ENCODE measurements at regions not wholly inside any gene's neighbourhood (a gene's known extent, or its start where the extent isn't known, plus 50 kb on each side); places are given as distances from the start of the nearest gene placed in this dataset.

- TF ChIP-seq CTCF (IDR thresholded peaks at IDR 0.05) (no peak), POLR2A (IDR thresholded peaks at IDR 0.05) (no peak)
- intact Hi-C loops (cut with DNase I): loop anchor here in 6 of 10 donors (5.0 to 10.0 kb wide), 6 partner anchors 53 to 106 kb away; no protein-coding TSS in a partner anchor
- H3K4me3 ChIP-seq: no peak overlapping the region
- WGBS, 4 donors: 83 to 91% (median 87%) methylated on average over 2 of the region's 2 CpGs
- H3K36me3 ChIP-seq: no peaks in the 10 kb centered on the region
- no peak overlapping the region for H3K27ac ChIP-seq
- ATAC-seq (no peak), DNase-seq (no peak)
- H3K4me1 ChIP-seq: peaks cover 0 to 19% (median 6%) of the 10 kb centered on the region in 12 donors
- peaks cover 0 to 17% (median 0%) of the 10 kb centered on the region in 12 donors for H3K9me3 ChIP-seq
- no peaks in the 10 kb centered on the region for H3K27me3 ChIP-seq
Observed at GRCh38 chr21:16530656-16531055, 800.9 kb downstream of the USP25 start.

DNA sequence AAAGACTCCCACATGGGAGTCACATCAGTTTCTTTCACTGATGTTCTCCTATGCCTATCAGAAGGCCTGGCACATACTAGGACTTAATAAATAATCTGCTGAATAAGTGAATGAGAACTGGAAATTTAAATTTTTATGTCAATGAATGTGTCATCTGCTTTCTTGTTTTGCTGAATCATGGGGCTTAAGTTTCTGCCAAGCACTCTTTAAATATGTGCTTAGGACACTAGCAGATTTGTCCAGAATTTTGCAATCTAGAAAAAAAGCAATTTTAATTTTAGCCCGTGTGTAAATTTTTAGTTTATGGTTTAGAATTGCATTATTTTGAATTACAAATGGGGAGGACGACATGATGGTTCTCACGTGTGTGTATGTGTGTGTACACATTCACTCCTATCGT, 803.1 kb downstream of the USP25 start:
- Histone ChIP-seq H3K27ac (peak overlapping the region in 10 of 12 donors; percentile 27 to 92 (median 82)), H3K4me1 (peaks cover 0 to 23% (median 8%) of the 10 kb centered on the region in 12 donors), H3K36me3 (no peaks in the 10 kb centered on the region), H3K9me3 (peaks cover 0 to 16% (median 0%) of the 10 kb centered on the region in 12 donors), H3K4me3 (no peak overlapping the region), H3K27me3 (no peaks in the 10 kb centered on the region)
- DNase-seq: no peak
- 54 to 64% (median 57%) methylated on average over 4 of the region's 4 CpGs for WGBS, 4 donors
- intact Hi-C loops (cut with DNase I): loop anchor here in 6 of 10 donors (5.0 to 10.0 kb wide), 6 partner anchors 52 to 108 kb away; no protein-coding TSS in a partner anchor
- ATAC-seq: no peak
- TF ChIP-seq POLR2A (IDR thresholded peaks at IDR 0.05): no peak
- no peak for TF ChIP-seq CTCF (IDR thresholded peaks at IDR 0.05)

DNA sequence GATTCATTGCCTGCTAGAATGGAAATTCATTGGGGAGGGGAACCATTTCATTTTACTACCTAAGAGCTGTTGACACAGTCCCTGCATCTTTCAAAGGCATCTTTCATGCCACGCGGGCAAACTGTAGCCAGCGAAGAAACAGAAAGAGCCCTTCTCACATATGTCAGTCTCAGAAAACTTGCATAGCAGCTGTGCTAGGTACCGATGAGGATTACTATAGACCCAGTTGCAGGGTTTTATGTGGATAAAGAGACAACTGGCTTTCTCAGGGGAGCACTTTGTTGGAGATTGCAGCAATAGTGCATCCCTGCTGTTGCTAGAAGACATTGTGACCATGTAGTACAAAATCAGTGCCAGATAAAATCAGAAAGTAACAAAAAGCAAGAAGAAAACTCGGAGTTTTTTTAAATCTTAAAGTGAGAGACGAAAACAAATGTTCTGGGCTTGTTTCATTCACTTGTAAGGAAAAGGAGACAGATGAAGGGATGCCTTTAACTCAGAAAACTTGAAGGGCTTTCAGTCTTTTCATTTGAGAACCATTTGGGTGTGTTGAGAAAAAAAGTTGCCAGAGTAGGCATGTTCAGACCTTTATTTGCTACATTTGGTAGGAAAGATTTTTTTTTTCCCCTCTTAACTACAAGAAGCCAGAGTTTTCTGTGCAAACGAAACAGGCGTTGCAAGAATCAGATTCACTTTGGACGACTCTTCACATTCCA, 804.1 kb downstream of the USP25 start:
- Histone ChIP-seq H3K36me3 (no peaks in the 10 kb centered on the region), H3K27ac (peak overlapping the region; percentile 78 to 92 (median 84)), H3K9me3 (peaks cover 0 to 16% (median 0%) of the 10 kb centered on the region in 12 donors), H3K27me3 (no peaks in the 10 kb centered on the region), H3K4me1 (peaks cover 0 to 32% (median 9%) of the 10 kb centered on the region in 12 donors), H3K4me3 (peak overlapping the region in 11 of 12 donors; percentile 34 to 62 (median 55))
- intact Hi-C loops (cut with DNase I): loop anchor here in 6 of 10 donors (2.0 to 10.0 kb wide), 7 partner anchors 51 to 113 kb away; no protein-coding TSS in a partner anchor
- TF ChIP-seq CTCF (IDR thresholded peaks at IDR 0.05) (no peak), POLR2A (IDR thresholded peaks at IDR 0.05) (no peak)
- ATAC-seq (peak in 3 of 4 donors; percentile 5 to 38 (median 13)), DNase-seq (no peak)
- 35 to 41% (median 40%) methylated on average over 9 of the region's 9 CpGs for WGBS, 4 donors

GRCh38 chr21:16534408-16535101, 804.8 kb downstream of the USP25 start:
- DNase-seq (peak; percentile 70 to 83 (median 80)), ATAC-seq (peak; percentile 62 to 77 (median 69))
- WGBS, 4 donors: 9 to 18% (median 12%) methylated on average over 11 of the region's 11 CpGs
- intact Hi-C loops (cut with DNase I): loop anchor here in 9 of 10 donors (2.0 to 10.0 kb wide), 10 partner anchors 43 to 227 kb away; no protein-coding TSS in a partner anchor
- Histone ChIP-seq H3K27me3 (no peaks in the 10 kb centered on the region), H3K4me3 (peak overlapping the region; percentile 2 to 62 (median 54)), H3K4me1 (peaks cover 0 to 33% (median 9%) of the 10 kb centered on the region in 12 donors), H3K36me3 (peaks cover 0 to 1% (median 0%) of the 10 kb centered on the region in 9 donors), H3K27ac (peak overlapping the region; percentile 78 to 92 (median 84)), H3K9me3 (peaks cover 0 to 16% (median 0%) of the 10 kb centered on the region in 12 donors)
- TF ChIP-seq POLR2A (IDR thresholded peaks at IDR 0.05): no peak
- no peak for TF ChIP-seq CTCF (IDR thresholded peaks at IDR 0.05)

All from heart left ventricle (tissue), 16 donors.